K562 (cell line): ENCODE measurements at regions not wholly inside any gene's neighbourhood (a gene's known extent, or its start where the extent isn't known, plus 50 kb on each side); places are given as distances from the start of the nearest gene placed in this dataset.

Experiments used
- ATAC-seq: fragments of 200-7000 bp; cut with Tn5 transposase; 3 replicates; pipeline ENCODE4 v1.9.1; 2020; ENCODE audit warnings: moderate library complexity
- BruUV-seq: library from RNA; stranded (reverse); fragments of 400-500 nt; replicated peaks from 2 replicates; lab custom pipeline; 2021; lab: Mats Ljungman, UMichigan
- CTCF ChIA-PET: fragments of 300-600 bp; formaldehyde crosslinking; extraction: SDS; loops from one replicate; lab custom pipeline; 2021; ENCODE audit warnings: low intra/inter-chr PET ratio; lab: Yijun Ruan, JAX
- POLR2A ChIA-PET: fragments of 300-600, 350-650 bp; sonication (Branson Sonifier 250); formaldehyde crosslinking; extraction: SDS; loops from one replicate; lab custom pipeline; 2021; ENCODE audit warnings: antibody characterized with exemption, inconsistent platforms; lab: Yijun Ruan, JAX
- DNase-seq, 4 experiments: peaks; one replicate each; pipeline versions ENCODE4 v3.0.0 to v3.0.0-alpha.2; 2011 to 2018; ENCODE audit warnings: low spot score in 3 of 4, mixed read lengths in 3 of 4; ENCODE audit errors: extremely low read depth in 1 of 4
- FAIRE-seq: peaks from 2 replicates; lab custom pipeline; 2011; peaks lifted over from hg19 to GRCh38; lab: Jason Lieb, UNC
- H2AFZ ChIP-seq: 2 replicates; pipeline ENCODE4 v1.6.0; 2011; ENCODE audit warnings: low read depth, low read length, control low read depth, inconsistent platforms
- H3K27ac ChIP-seq: fragments of 200-600 bp; 3 replicates; pipeline ENCODE4 v1.8.0; 2011; ENCODE audit warnings: low read depth, mild to moderate bottlenecking, control low read depth, inconsistent platforms, low read length, moderate library complexity, mixed read lengths; ENCODE audit errors: extremely low read depth
- H3K27me3 ChIP-seq, 2 experiments: fragments of 300-600 bp in 1 of 2; 2 replicates in 1 of 2; 3 replicates in 1 of 2; pipeline versions ENCODE4 v1.6.0 to v1.8.0; 2011; ENCODE audit warnings: inconsistent platforms in 2 of 2, low read length in 2 of 2, mild to moderate bottlenecking in 1 of 2, mixed read lengths in 1 of 2, moderate library complexity in 1 of 2; ENCODE audit not compliant: control insufficient read depth in 2 of 2, insufficient read depth in 2 of 2
- H3K36me3 ChIP-seq: fragments of 300-600 bp; 3 replicates; pipeline ENCODE4 v1.8.0; 2011; ENCODE audit warnings: mild to moderate bottlenecking, low read length, inconsistent platforms; ENCODE audit not compliant: control insufficient read depth, insufficient read depth
- H3K4me1 ChIP-seq, 2 experiments: fragments of 200-600 bp in 1 of 2; replicated peaks in 1 of 2; 2 replicates in 1 of 2; 3 replicates in 1 of 2; pipeline versions ENCODE4 v1.5.1 to v1.8.0; 2011; ENCODE audit warnings: inconsistent platforms in 2 of 2, low read length in 2 of 2, mild to moderate bottlenecking in 1 of 2, mixed read lengths in 1 of 2, moderate library complexity in 1 of 2; ENCODE audit not compliant: control insufficient read depth in 2 of 2, insufficient read depth in 2 of 2
- H3K4me2 ChIP-seq: 2 replicates; pipeline ENCODE4 v1.6.1; 2011; ENCODE audit warnings: low read length, control low read depth, inconsistent platforms, mixed read lengths; ENCODE audit not compliant: insufficient read depth
- H3K4me3 ChIP-seq: fragments of 200-600 bp; sonication (generic), shearing (Covaris generic); 2 replicates; pipeline ENCODE4 v1.5.1; 2016; ENCODE audit warnings: control low read depth, inconsistent platforms
- H3K79me2 ChIP-seq: fragments of 200-600 bp; 3 replicates; pipeline ENCODE4 v1.8.0; 2011; ENCODE audit warnings: low read length, inconsistent platforms; ENCODE audit not compliant: control insufficient read depth, insufficient read depth
- H3K9ac ChIP-seq, 2 experiments: 2 replicates each; pipeline versions ENCODE4 v1.6.0 to v1.6.1; 2011; ENCODE audit warnings: low read depth in 2 of 2, low read length in 2 of 2, control low read depth in 1 of 2, inconsistent platforms in 1 of 2, mild to moderate bottlenecking in 1 of 2, mixed read lengths in 1 of 2; ENCODE audit not compliant: insufficient read depth in 1 of 2
- H3K9me1 ChIP-seq: one replicate; pipeline ENCODE4 v1.6.0; 2011; ENCODE audit warnings: inconsistent platforms, mild to moderate bottlenecking, low read length, moderate library complexity; ENCODE audit not compliant: control insufficient read depth, insufficient read depth
- H3K9me3 ChIP-seq: replicated peaks from 2 replicates; pipeline ENCODE4 v1.5.1; 2011; ENCODE audit warnings: low read depth, low read length, inconsistent platforms; ENCODE audit not compliant: control insufficient read depth, insufficient read depth
- H4K20me1 ChIP-seq: replicated peaks from 2 replicates; pipeline ENCODE4 v1.6.1; 2011; ENCODE audit warnings: low read length, inconsistent platforms, mixed read lengths; ENCODE audit not compliant: control insufficient read depth, insufficient read depth
- CBX3 ChIP-seq, 2 experiments: IDR thresholded peaks; 1 replicate in 1 of 2; 2 replicates in 1 of 2; pipeline ENCODE4 v1.6.1; 2012; ENCODE audit warnings: inconsistent platforms in 2 of 2, low read length in 2 of 2, borderline replicate concordance in 1 of 2, control low read depth in 1 of 2
- YY1 ChIP-seq, 3 experiments: IDR thresholded peaks; 2 replicates each; pipeline ENCODE4 v1.6.1; 2011; ENCODE audit warnings: low read length in 2 of 3, mild to moderate bottlenecking in 2 of 3, moderate library complexity in 2 of 3, borderline replicate concordance in 1 of 3, control low read depth in 1 of 3, low read depth in 1 of 3; ENCODE audit not compliant: insufficient read depth in 3 of 3, insufficient replicate concordance in 2 of 3, control insufficient read depth in 1 of 3, insufficient read length in 1 of 3; ENCODE audit errors: extremely low read depth in 1 of 3
- WGBS: fragments of 100-300 bp; shearing (Covaris generic); methylation state at CpG from one replicate; pipeline ENCODE4 v1.1.6; 2016; ENCODE audit warnings: low coverage, mixed read lengths; ENCODE audit not compliant: insufficient coverage; ENCODE audit errors: missing lambda C conversion rate; 5-methylcytosine and 5-hydroxymethylcytosine counted together
- in situ Hi-C: fragments of 300-500 bp; cut with MboI; formaldehyde crosslinking; loops from 4 replicates; pipeline ENCODE4 v1.15.0; 2018; ENCODE audit warnings: inconsistent platforms, mixed read lengths
- intact Hi-C: fragments of 100-400 bp; cut with micrococcal nuclease; formaldehyde crosslinking; loops from 2 replicates; pipeline ENCODE4 v1.14.2; 2022
- TF ChIP-seq, protein P1 (sequence below), 2 experiments: fragments of 450-650 bp in 1 of 2; sonication (generic) in 1 of 2; formaldehyde crosslinking in 1 of 2; IDR thresholded peaks in 1 of 2; conservative IDR thresholded peaks in 1 of 2; 2 replicates each; pipeline versions ENCODE4 v1.6.1 to v1.8.1; 2016 to 2023; ENCODE audit warnings: mild to moderate bottlenecking in 2 of 2, moderate library complexity in 2 of 2, inconsistent platforms in 1 of 2, missing genetic modification reagents in 1 of 2

DNA sequence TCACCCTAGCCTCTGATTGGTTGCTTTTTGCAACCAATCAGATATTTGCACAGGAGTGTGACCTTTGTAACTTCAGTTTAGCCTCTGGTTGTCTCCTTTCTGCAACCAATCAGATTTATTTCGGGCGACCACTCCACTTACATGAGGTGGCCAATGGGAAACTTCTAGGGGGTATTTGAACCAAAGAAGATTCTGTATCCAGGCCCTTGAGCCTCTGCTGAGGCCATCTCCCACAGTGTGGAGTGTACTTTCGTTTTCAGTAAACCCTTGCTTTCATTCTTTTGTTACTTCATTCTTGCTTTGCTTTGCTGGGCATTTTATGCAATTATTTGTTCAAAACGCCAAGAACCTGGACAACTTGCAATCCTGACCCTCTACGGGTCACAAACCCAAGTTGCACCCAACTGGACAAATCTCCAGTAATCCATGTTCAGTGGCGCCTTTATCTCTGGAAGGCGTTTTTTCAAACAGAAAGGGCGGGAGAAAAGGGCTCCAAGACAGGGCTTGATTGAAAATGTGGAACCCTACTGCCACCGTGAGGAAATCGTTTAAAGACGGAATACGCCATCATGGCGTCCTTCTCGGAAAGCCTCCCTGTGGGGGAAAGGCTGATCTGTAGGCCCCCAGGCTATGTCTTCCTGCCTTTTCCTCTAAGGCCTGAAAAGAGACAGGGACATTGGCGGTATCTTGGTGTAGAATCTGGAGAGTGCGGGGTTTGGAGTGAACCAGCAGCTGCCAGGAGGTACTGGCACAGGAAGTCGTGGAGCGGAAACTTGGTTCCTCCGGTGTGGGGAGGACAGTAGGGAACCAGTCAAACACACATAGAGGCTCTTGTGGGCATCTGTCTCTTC, 184.6 kb downstream of the OR13H1 start:
- Histone ChIP-seq H3K9ac (no peak overlapping the region), H3K9me1 (no peaks in the 10 kb centered on the region), H3K4me1 (no peaks in the 10 kb centered on the region), H2AFZ (no peak overlapping the region), H3K27ac (no peak overlapping the region), H3K4me3 (no peak overlapping the region), H3K27me3 (no peaks in the 10 kb centered on the region), H3K4me2 (no peak overlapping the region), H3K9me3 (peaks cover 5% of the 10 kb centered on the region), H4K20me1 (no peaks in the 10 kb centered on the region), H3K79me2 (no peaks in the 10 kb centered on the region), H3K36me3 (no peaks in the 10 kb centered on the region)
- ChIA-PET CTCF (no interaction called here), POLR2A (no interaction called here)
- FAIRE-seq (no peak), DNase-seq (no peak), ATAC-seq (no peak)
- no TSS peak for BruUV-seq
- intact Hi-C loops (no loop called here), in situ Hi-C loops (no loop called here)
- WGBS, result 85% methylated on average over 16 of the region's 19 CpGs
- TF ChIP-seq CBX3 (IDR thresholded peaks at IDR 0.05; ENCODE audit: borderline replicate concordance in 1 of 2, low read length in 2 of 2), result no peak
- TF ChIP-seq YY1 (IDR thresholded peaks at IDR 0.05; ENCODE audit: borderline replicate concordance in 1 of 3, control insufficient read depth in 1 of 3, extremely low read depth in 1 of 3, insufficient read depth in 3 of 3, insufficient read length in 1 of 3, insufficient replicate concordance in 2 of 3, low read depth in 1 of 3, low read length in 2 of 3), result peak in 1 of 3 experiments; percentile 24
- TF ChIP-seq, all 486 proteins: peak for 1

DNA sequence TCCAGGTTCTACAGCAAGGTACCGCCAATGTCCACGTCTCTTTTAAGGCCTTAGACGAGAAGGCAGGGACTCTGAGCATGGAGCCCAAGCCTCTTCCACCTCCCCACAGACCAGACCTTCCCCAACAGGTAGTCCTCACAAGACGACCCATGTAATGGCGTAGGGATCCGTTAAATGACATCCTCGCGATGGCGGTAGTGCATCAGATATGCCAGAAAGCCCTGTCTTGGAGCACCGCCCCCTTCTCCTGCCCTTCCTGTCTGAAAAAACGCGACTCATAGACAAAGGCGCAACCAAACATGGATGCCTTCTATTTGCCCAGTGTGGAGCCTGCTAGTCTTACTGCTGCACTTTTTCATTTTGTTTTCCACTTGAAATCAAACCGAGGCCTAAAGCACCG, 185.4 kb downstream of the OR13H1 start:
- Histone ChIP-seq H3K9ac (no peak overlapping the region), H2AFZ (no peak overlapping the region), H3K27ac (no peak overlapping the region), H3K4me1 (no peaks in the 10 kb centered on the region), H3K27me3 (no peaks in the 10 kb centered on the region), H3K79me2 (no peaks in the 10 kb centered on the region), H3K4me3 (no peak overlapping the region), H3K9me1 (no peaks in the 10 kb centered on the region), H3K36me3 (no peaks in the 10 kb centered on the region), H3K9me3 (peaks cover 5% of the 10 kb centered on the region), H4K20me1 (no peaks in the 10 kb centered on the region), H3K4me2 (no peak overlapping the region)
- TF ChIP-seq YY1 (IDR thresholded peaks at IDR 0.05; ENCODE audit: borderline replicate concordance in 1 of 3, control insufficient read depth in 1 of 3, extremely low read depth in 1 of 3, insufficient read depth in 3 of 3, insufficient read length in 1 of 3, insufficient replicate concordance in 2 of 3, low read depth in 1 of 3, low read length in 2 of 3), result peak in 1 of 3 experiments; percentile 33
- TF ChIP-seq, protein P1, sequence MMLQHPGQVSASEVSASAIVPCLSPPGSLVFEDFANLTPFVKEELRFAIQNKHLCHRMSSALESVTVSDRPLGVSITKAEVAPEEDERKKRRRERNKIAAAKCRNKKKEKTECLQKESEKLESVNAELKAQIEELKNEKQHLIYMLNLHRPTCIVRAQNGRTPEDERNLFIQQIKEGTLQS (IDR thresholded peaks at IDR 0.05), result no peak
- TF ChIP-seq, protein P1 (CRISPR knock-in tag; conservative IDR thresholded peaks at IDR 0.05), result no peak
- no peak for FAIRE-seq
- BruUV-seq, result no TSS peak
- no peak for ATAC-seq
- CTCF ChIA-PET, result no interaction called here
- intact Hi-C loops, result no loop called here
- 90% methylated on average over 5 of the region's 15 CpGs for WGBS
- POLR2A ChIA-PET, result no interaction called here
- no peak for DNase-seq
- in situ Hi-C loops, result no loop called here
